Duodenal mucosa (tissue), 2 donors: ENCODE measurements at regions not wholly inside any gene's neighbourhood (a gene's known extent, or its start where the extent isn't known, plus 50 kb on each side); places are given as distances from the start of the nearest gene placed in this dataset.

Experiments used
- H3K27ac ChIP-seq: one replicate; pipeline ENCODE4 v1.7.0; 2013; ENCODE audit warnings: low read depth, low read length
- H3K27me3 ChIP-seq, 2 donors: one replicate each; pipeline ENCODE4 v1.7.0; 2013; ENCODE audit warnings: low read length in 2 of 2, control low read depth in 1 of 2; ENCODE audit not compliant: insufficient read depth in 2 of 2, control insufficient read depth in 1 of 2
- H3K36me3 ChIP-seq, 2 donors: one replicate each; pipeline ENCODE4 v1.7.0; 2013; ENCODE audit warnings: low read length in 2 of 2, control low read depth in 1 of 2; ENCODE audit not compliant: insufficient read depth in 2 of 2, control insufficient read depth in 1 of 2
- H3K4me1 ChIP-seq, 2 donors: one replicate each; pipeline ENCODE4 v1.7.0; 2013; ENCODE audit warnings: low read length in 2 of 2, control low read depth in 1 of 2; ENCODE audit not compliant: insufficient read depth in 2 of 2, control insufficient read depth in 1 of 2
- H3K4me3 ChIP-seq, 2 donors: one replicate each; pipeline ENCODE4 v1.7.0; 2013; ENCODE audit warnings: low read length in 2 of 2, low read depth in 1 of 2
- H3K9ac ChIP-seq, 2 donors: one replicate each; pipeline ENCODE4 v1.7.0; 2013; ENCODE audit warnings: low read length in 2 of 2, low read depth in 1 of 2
- H3K9me3 ChIP-seq, 2 donors: one replicate each; pipeline ENCODE4 v1.7.0; 2013; ENCODE audit warnings: low read length in 2 of 2, control low read depth in 1 of 2; ENCODE audit not compliant: control insufficient read depth in 1 of 2

DNA sequence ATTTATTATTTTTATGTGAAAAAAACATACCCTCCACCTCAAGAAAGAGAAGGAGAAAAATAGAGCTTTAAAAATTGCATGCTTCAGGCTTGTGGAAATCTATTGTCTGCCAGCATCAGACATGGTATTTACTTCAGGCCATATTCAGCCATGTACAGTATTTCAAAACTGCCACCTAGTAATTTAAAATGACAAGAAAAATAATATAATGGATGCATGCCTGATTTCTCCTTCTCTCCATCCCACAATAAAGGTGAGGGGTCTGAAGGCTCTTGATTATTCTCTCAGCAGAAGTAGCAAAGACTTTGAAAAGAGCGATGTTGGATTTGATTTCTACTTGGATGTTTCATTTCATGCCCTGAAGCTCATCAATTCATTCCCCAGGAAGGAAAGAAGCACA lies 250.7 kb downstream of the TBC1D4 start:
- H3K9ac ChIP-seq, result no peak overlapping the region
- no peak overlapping the region for H3K4me3 ChIP-seq
- peaks cover 0 to 3% of the 10 kb centered on the region in 2 donors for H3K9me3 ChIP-seq
- no peaks in the 10 kb centered on the region for H3K4me1 ChIP-seq
- H3K27me3 ChIP-seq, result no peaks in the 10 kb centered on the region
- H3K36me3 ChIP-seq, result no peaks in the 10 kb centered on the region
- no peak overlapping the region for H3K27ac ChIP-seq

DNA sequence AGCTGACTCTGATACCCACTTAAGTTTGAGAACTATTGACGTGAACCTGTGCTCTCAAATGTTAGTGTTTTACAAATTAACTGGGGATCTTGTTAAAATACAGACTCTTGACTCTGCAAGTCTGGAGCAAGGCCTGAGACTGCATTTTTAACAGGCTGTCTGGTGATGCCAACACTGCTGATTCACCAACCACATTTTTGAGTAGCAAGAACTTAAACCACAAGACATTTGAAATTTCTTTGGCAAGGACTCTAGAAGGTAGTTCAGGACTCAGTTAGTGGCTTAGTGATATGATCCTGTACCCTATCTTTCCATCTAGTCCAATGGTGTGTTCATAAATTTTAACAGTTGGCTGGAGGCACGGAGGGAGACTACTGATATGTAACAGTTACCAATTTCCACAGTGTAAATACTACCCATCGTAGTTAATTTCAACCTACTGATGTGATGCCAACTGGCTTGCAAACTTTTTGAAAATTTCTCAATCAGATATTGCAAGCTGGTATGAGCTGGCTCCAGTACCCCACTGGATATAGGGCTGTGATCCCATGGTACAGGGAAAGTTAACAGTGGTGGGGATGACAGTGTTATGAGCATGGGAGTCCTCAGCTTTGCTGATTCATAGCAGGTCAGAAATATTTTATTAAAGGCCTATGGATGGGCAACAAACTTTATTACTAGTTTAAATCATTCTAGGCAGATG lies 255.1 kb downstream of the TBC1D4 start:
- Histone ChIP-seq H3K4me3 (no peak overlapping the region), H3K27me3 (no peaks in the 10 kb centered on the region), H3K36me3 (no peaks in the 10 kb centered on the region), H3K27ac (no peak overlapping the region), H3K4me1 (no peaks in the 10 kb centered on the region), H3K9me3 (peaks cover 0 to 3% of the 10 kb centered on the region in 2 donors), H3K9ac (no peak overlapping the region)

DNA sequence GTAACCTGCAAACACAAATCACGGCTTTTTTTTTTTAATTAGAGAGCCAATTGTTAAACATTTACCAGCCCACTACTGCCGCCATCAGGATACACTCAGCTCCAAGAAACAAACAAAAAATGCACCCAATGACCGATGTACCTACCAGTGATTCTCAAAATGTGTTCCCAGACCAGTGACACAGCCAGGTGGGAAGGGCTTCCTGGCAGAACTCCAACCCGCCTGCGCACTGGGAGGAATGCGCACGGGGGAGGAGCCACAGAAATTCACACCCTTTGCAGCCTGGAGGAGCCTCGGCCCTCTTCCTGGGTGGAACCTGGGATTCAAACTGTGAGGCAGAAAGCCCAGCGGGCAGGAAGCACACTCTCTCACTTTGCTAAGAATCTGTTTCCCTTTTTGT lies 255.9 kb downstream of the TBC1D4 start:
- Histone ChIP-seq H3K9ac (no peak overlapping the region), H3K9me3 (no peaks in the 10 kb centered on the region), H3K36me3 (no peaks in the 10 kb centered on the region), H3K4me3 (no peak overlapping the region), H3K4me1 (no peaks in the 10 kb centered on the region), H3K27ac (no peak overlapping the region), H3K27me3 (no peaks in the 10 kb centered on the region)

DNA sequence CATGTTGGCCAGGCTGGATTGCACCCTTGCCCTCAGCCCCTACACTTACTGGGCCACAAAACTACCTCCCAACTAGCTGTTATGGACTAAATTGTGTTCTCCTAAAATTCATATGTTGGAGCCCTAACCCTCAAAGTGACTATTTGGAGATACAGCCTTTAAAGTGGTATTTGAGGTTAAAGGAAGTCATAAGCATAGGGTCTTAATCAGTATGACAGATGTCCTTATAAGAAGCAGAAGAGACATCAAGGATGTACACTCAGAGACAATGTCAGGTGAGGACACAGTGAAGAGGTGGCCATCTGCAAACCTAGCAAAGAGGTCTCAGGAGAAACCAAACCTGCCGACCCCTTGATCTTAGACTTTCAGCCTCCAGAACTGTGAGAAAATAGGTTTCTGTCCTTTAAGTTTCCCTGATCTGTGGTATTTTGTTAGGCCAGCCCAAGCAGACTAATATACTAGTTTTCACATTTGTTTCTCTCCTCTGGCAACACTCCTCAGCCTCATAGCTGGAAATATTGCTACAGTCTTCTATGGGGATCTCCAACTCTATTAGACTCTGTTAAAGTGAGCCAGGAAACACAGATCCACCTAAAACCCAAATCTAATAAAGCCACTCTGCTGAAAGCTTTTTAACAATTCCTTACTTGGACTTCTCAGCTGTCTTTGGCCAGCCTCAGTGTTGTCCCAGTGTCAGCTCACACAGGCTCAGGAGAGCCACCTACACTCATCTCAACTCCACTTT lies 256.5 kb downstream of the TBC1D4 start:
- Histone ChIP-seq H3K27ac (no peak overlapping the region), H3K9ac (no peak overlapping the region), H3K4me3 (no peak overlapping the region), H3K36me3 (no peaks in the 10 kb centered on the region), H3K27me3 (no peaks in the 10 kb centered on the region), H3K4me1 (no peaks in the 10 kb centered on the region), H3K9me3 (no peaks in the 10 kb centered on the region)

DNA sequence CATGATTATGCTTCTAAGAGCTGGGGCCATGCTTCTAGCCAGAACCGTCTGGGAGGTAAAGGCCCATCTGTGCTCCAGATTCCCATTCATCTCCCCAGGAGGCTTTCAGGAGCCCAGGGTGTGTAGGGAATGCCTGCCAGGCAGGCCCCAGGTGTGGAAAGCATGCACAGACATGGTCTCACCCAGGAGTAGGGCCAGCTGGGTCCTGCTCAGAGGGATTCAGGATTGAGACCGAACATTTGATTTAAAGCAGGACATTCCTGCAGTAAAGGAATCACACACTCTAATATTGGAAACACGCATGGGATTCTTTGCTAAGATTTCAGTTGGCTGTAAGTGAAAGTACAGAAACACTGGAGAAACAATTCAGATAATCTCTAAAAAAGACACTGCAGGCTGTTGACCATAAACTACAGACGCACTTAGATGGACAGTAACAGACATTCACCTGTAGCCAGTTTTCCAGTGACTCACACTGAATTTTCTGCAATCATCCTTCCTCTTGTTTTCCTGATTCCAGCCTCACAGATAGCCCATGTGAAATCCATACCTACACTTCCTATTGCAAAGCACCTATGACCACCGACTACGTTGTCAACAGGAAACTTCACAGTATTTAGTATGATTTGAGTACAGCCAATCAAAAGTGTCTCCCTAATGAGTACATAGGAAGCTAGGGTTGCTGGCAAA lies 257.8 kb downstream of the TBC1D4 start:
- Histone ChIP-seq H3K27ac (no peak overlapping the region), H3K36me3 (no peaks in the 10 kb centered on the region), H3K27me3 (no peaks in the 10 kb centered on the region), H3K4me3 (no peak overlapping the region), H3K4me1 (peaks cover 0 to 3% of the 10 kb centered on the region in 2 donors), H3K9ac (no peak overlapping the region), H3K9me3 (no peaks in the 10 kb centered on the region)

DNA sequence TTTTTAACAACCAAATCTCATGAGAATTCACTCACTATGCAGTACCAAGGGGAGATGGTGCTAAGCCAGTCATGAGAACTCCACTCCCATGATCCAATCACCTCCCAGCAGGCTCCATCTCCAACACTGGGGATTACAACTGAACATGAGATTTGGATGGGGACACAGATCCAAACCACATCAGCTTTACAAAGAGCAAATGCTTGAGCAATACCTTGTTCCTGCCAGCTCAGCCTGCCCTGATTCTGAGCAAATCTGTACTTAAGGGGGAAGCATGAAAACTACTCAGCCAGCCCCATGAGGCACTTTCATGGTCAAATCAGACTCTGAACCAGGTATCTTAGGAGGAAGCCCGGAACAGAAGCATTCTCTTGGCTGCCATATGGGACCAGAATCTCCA lies 259.9 kb downstream of the TBC1D4 start:
- no peak overlapping the region for H3K4me3 ChIP-seq
- H3K9ac ChIP-seq, result no peak overlapping the region
- peaks cover 0 to 3% of the 10 kb centered on the region in 2 donors for H3K4me1 ChIP-seq
- H3K27ac ChIP-seq, result no peak overlapping the region
- H3K27me3 ChIP-seq, result no peaks in the 10 kb centered on the region
- no peaks in the 10 kb centered on the region for H3K36me3 ChIP-seq
- H3K9me3 ChIP-seq, result no peaks in the 10 kb centered on the region

DNA sequence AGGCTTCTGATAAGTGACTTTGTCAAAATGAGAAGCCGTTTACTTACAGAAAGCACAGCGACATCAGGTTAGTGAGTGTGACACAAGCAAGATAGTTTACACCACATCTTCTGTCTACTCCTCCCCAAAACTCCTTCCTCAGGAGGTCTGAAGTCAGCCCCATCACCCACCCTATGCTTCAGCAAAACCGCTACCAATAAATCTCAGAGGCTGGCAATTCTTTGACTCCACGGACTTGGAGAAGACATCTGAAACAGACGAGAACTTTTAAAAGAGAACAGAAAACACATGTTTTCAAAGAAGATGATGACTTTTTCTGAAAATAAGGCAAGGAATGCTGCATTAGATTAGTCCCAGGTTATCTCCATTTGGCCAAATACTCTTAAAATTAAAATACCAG lies 261.1 kb downstream of the TBC1D4 start:
- no peaks in the 10 kb centered on the region for H3K9me3 ChIP-seq
- peaks cover 2 to 3% of the 10 kb centered on the region in 2 donors for H3K27me3 ChIP-seq
- no peak overlapping the region for H3K9ac ChIP-seq
- H3K4me1 ChIP-seq, result peaks cover 0 to 3% of the 10 kb centered on the region in 2 donors
- no peak overlapping the region for H3K4me3 ChIP-seq
- no peak overlapping the region for H3K27ac ChIP-seq
- no peaks in the 10 kb centered on the region for H3K36me3 ChIP-seq

DNA sequence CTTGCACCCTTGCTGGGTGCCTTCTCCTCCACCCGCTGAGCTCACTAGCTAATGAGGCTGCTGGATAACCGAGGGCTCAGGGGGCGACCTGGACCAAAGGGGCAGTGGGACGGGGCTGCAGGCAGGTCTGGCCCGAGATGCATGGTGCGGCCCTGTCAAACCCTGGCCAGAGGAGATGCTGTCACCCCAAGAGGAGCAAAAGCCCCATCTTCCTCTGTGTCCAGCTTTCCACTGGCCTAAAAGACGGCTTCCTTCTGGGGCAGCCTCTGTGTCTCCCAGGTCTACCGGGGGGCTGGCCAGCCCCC lies 261.8 kb downstream of the TBC1D4 start:
- no peaks in the 10 kb centered on the region for H3K9me3 ChIP-seq
- H3K27me3 ChIP-seq, result peaks cover 4 to 9% of the 10 kb centered on the region in 2 donors
- H3K4me1 ChIP-seq, result peaks cover 0 to 3% of the 10 kb centered on the region in 2 donors
- no peak overlapping the region for H3K9ac ChIP-seq
- no peak overlapping the region for H3K4me3 ChIP-seq
- no peak overlapping the region for H3K27ac ChIP-seq
- no peaks in the 10 kb centered on the region for H3K36me3 ChIP-seq

DNA sequence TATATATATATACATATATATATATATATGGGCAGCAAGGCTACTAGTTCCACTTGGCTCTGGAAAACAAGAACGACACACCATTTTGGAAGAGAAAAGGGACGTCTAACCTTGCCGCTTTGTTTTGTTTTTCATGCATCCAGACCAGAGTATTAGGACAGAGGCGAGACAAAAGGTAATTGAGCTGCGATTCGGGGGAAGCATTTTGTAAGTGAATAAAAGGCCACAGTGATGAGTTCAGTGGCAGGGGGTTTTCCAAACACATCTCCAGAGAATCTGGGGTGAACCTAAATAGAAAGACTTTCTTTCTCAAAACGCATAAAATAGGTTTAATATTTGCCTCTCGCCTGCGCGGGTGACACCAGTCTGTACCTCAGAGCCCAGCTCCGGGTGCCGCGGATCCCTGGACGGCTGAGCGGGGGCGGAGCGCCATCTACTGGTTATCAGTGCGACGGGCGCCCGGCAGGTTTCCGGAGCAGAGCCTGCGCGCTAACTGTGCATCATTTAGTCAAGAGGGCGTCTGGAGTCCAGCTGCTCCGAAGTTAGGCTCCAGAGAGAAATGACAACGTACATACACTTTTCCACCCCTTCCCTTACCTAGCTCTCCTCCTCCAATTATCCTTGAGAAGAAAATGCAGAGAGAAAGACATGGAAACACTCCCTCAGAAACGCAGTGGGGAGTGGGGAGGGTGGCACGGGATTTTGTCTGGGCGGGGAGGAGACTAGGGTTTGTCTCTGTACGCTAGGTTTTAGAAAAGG lies 262.3 kb downstream of the TBC1D4 start:
- Histone ChIP-seq H3K4me3 (peak overlapping the region; percentile 28 to 56), H3K27ac (no peak overlapping the region), H3K4me1 (peaks cover 0 to 3% of the 10 kb centered on the region in 2 donors), H3K9me3 (no peaks in the 10 kb centered on the region), H3K36me3 (no peaks in the 10 kb centered on the region), H3K27me3 (peaks cover 4 to 10% of the 10 kb centered on the region in 2 donors), H3K9ac (no peak overlapping the region)

DNA sequence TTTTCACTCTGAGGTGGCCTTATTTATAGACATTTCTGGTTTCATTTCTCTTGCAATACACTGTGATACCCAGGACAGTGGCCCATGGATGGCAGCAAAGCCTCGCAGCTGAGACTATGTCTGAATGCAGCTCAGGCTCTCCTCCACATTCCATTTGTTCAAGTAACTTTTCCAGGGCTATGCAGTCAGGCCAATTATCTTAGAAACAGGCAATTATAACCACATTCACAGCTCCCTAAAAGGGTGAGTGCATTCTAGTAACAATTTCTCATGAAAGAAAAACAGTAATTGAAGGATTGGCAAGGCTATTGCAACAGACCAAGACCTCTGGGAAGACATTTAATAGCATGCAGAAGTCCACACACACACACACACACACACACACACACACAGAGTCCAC lies 264.0 kb downstream of the TBC1D4 start:
- H3K27me3 ChIP-seq, result peaks cover 4 to 10% of the 10 kb centered on the region in 2 donors

More for the DNA sequence above, 264.0 kb downstream of the TBC1D4 start:
- Histone ChIP-seq H3K4me3 (no peak overlapping the region), H3K9ac (no peak overlapping the region), H3K27ac (no peak overlapping the region), H3K36me3 (no peaks in the 10 kb centered on the region), H3K9me3 (no peaks in the 10 kb centered on the region), H3K4me1 (peaks cover 0 to 3% of the 10 kb centered on the region in 2 donors)
